NOMO-1 treated with DMSO at 0.1 percent for 48 hours (cell line): ENCODE measurements at regions not wholly inside any gene's neighbourhood (a gene's known extent, or its start where the extent isn't known, plus 50 kb on each side); places are given as distances from the start of the nearest gene placed in this dataset.

ENCODE experiments used
- DNase-seq: peaks from one replicate; lab custom pipeline; 2025; ENCODE audit not compliant: unreplicated experiment; lab: John Stamatoyannopoulos, UW

GRCh38 chr13:100941377-100942368, 267.1 kb upstream of the TMTC4 start:
- no peak for DNase-seq

- DNase-seq = no peak
These were observed 266.1 kb upstream of the TMTC4 start for GRCh38 chr13:100940658-100941057.

GRCh38 chr13:100933841-100934240, 259.2 kb upstream of the TMTC4 start:
- DNase-seq = no peak

- DNase-seq = no peak
These were observed 248.0 kb upstream of the TMTC4 start for GRCh38 chr13:100922599-100922998.

GRCh38 chr13:100921139-100921538, 246.5 kb upstream of the TMTC4 start:
- DNase-seq = no peak

GRCh38 chr13:100917011-100917410, 242.4 kb upstream of the TMTC4 start:
- DNase-seq = no peak

- no peak for DNase-seq
These were observed 238.5 kb upstream of the TMTC4 start for GRCh38 chr13:100913143-100913542.

- DNase-seq = no peak
These were observed 229.8 kb upstream of the TMTC4 start for GRCh38 chr13:100904293-100904976.

- DNase-seq = no peak
These were observed 225.2 kb upstream of the TMTC4 start for GRCh38 chr13:100899720-100900316.

- DNase-seq = no peak
These were observed 223.8 kb upstream of the TMTC4 start for GRCh38 chr13:100898431-100898830.

- no peak for DNase-seq
These were observed 221.1 kb upstream of the TMTC4 start for GRCh38 chr13:100895651-100896050.

- no peak for DNase-seq
These were observed 218.4 kb upstream of the TMTC4 start for GRCh38 chr13:100892981-100893380.

GRCh38 chr13:100890645-100891044, 216.1 kb upstream of the TMTC4 start:
- DNase-seq = no peak

- no peak for DNase-seq
These were observed 213.1 kb upstream of the TMTC4 start for GRCh38 chr13:100887729-100888151.

GRCh38 chr13:100883453-100883852, 208.9 kb upstream of the TMTC4 start:
- no peak for DNase-seq

GRCh38 chr13:100881291-100881864, 206.8 kb upstream of the TMTC4 start:
- DNase-seq = no peak

- no peak for DNase-seq
These were observed 205.6 kb upstream of the TMTC4 start for GRCh38 chr13:100880166-100880565.

- DNase-seq = no peak
These were observed 204.7 kb upstream of the TMTC4 start for GRCh38 chr13:100879255-100879654.

- DNase-seq = no peak
These were observed 201.4 kb upstream of the TMTC4 start for GRCh38 chr13:100876044-100876403.

GRCh38 chr13:100875392-100876043, 200.9 kb upstream of the TMTC4 start:
- DNase-seq = no peak

- DNase-seq = no peak
These were observed 198.2 kb upstream of the TMTC4 start for GRCh38 chr13:100872761-100873160.
